ENCODE measurements at regions not wholly inside any gene's neighbourhood (a gene's known extent, or its start where the extent isn't known, plus 50 kb on each side); places are given as distances from the start of the nearest gene placed in this dataset.

DNA sequence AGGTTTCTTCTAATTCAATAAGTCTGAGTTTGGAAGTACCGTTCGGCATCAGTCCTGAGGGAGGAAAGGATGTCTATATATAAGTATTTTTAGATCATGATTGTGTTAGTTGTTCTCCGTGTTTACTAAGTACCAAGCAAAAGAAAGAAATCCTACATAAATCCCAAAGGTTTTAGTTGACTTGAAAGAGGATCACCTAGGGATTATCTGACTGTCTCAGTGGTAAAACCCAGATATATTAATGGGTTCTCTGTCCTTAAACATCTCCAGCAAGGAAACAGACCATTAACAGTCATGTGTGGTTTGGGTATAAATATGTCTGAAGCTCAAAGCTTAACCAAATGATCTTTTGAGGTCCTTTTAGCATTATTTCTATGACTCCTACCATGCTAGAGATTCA, 207.1 kb upstream of the RASGEF1B start (continued):
- TF ChIP-seq, protein P1, sequence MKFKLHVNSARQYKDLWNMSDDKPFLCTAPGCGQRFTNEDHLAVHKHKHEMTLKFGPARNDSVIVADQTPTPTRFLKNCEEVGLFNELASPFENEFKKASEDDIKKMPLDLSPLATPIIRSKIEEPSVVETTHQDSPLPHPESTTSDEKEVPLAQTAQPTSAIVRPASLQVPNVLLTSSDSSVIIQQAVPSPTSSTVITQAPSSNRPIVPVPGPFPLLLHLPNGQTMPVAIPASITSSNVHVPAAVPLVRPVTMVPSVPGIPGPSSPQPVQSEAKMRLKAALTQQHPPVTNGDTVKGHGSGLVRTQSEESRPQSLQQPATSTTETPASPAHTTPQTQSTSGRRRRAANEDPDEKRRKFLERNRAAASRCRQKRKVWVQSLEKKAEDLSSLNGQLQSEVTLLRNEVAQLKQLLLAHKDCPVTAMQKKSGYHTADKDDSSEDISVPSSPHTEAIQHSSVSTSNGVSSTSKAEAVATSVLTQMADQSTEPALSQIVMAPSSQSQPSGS (IDR thresholded peaks at IDR 0.05; ENCODE audit: low read length) = no peak

Data from H1 (cell line).